GM18873 (cell line): ENCODE measurements at regions not wholly inside any gene's neighbourhood (a gene's known extent, or its start where the extent isn't known, plus 50 kb on each side); places are given as distances from the start of the nearest gene placed in this dataset.

Source experiments
- ATAC-seq: cut with Tn5 transposase; IDR thresholded peaks from one replicate; pipeline ENCODE4 v1.9.1; 2021; ENCODE audit warnings: mild to moderate bottlenecking, moderate library complexity, moderate number of reproducible peaks; ENCODE audit not compliant: unreplicated experiment, low FRiP score

DNA sequence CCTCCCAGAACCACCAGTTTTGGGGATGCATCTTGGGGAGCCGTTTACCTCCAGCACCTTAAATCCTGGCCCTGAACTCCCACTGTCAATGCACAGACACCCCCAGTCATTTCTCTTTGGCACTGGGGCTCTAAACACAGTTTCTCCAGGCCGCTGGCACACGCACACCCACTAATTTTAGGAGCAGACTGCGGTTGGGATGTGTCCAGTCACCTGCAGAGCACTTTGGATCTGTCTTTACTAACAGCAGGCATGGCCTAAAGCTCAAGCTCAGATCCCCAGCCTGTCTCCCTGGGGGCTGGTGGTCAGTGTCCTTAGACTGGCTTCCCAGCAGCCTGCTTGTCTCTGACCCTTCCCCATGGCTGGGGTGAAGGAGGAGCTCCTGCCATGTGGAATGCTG, 49.9 kb downstream of the SYNE3 start:
- no peak for ATAC-seq

DNA sequence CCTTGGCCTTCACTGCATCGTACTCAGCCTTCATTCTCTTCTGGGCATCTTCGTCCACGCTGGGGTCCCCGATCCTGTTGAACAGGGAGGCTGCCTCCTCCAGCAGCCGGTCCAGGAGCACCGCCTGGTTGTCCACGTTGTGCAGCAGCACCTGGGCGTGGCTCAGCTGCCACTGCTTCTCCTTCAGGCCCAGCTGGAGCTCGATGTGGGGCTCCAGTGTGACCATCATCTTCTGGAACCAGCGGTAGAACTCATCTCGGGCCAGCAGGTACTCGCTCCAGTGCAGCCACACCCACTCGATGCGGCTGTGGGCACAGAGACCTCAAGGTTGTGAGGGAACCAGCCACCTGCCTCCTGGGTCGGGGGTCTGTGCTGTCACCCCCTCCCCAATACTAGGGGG, 50.5 kb downstream of the SYNE3 start:
- ATAC-seq, result no peak

DNA sequence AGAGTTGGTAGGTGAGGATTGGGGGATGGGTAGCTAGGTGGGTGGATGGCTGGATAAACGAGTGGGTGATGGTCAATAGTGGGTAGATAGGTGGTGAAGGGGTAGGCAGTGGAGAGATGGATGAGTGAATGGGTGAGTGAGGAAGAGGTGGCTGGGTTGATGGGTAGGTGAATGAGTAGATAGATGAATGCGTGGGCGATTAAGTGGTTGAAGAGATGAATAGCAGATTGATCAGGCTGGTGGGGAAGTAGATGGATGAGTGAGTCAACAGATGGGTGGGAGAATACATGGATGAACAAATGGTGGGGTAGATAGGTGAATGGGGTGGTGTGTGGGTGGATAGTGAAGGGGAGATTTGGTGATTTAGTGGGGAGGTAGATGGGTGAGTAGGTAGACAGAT, 51.1 kb downstream of the SYNE3 start:
- no peak for ATAC-seq

DNA sequence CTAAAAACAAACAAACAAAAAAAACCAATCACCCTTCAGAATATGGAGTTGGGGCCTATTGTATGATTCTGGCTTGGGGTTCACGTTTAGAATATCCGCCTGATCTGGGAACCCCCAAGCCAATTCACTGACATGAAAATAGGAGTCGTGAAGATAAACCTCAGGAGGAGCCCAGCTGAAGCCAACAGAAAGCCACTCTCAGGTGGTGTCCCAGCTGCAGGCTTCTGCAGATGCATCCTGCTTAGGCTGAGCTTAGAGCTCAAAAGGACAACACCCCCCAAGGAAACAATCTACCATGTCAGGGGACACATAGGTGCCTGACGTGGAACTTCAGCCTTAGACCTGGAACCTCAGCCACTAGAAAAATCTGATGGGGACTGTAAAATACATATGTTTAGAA, 51.9 kb downstream of the SYNE3 start:
- ATAC-seq, result no peak

DNA sequence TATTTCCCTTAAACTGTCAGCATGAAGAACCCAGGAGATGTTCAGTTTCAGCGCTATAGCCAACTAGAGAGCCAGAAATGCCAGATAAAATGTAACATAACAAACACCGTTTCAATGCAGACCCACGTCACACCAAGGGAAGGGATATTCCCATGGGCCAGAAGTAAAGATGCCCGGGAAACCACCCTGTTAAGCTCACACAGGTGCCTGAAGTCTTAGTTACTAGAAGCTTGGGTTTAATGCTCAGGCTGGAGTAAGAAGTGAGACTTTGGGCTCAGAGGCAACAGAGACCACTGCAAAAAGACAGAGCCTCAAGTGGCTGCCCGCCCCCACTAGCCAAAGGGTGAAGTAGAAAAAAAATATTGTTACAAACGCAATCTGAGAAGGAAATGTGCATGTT, 52.3 kb downstream of the SYNE3 start:
- ATAC-seq, result no peak

DNA sequence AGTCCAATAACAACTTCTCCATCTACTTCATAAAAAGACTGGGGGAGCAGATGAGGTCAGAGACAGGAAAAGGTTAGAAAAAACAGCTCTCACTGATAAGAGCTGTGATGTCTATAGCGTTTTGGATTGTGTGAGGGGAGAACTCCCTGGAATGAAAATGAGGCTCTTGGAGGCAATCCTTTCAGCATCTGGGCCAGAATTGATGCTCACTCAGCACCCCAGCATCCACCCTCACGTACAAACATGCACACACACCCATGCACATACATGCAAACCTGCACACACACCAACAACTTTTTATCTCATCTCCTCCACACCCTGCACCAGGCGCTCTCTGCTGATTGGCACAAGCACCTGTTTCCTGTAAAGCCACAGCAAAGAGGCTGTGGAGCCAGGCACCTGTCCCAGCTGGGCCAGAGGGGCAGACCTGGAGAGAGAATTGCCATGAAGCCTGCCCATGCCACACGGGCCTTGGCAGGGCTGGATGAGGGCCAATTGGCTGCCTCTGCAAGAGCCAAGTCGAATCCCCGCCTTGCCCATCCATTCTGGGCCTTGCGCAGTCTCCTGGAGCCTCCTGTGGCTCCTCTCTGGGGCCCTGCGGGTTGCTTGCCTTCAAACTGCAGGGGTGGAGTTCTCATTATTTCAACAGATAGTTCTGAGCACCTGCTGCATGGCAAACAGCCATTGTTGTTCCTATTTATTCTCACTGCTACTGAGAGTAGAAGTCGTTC, 53.1 kb downstream of the SYNE3 start:
- ATAC-seq, result no peak

DNA sequence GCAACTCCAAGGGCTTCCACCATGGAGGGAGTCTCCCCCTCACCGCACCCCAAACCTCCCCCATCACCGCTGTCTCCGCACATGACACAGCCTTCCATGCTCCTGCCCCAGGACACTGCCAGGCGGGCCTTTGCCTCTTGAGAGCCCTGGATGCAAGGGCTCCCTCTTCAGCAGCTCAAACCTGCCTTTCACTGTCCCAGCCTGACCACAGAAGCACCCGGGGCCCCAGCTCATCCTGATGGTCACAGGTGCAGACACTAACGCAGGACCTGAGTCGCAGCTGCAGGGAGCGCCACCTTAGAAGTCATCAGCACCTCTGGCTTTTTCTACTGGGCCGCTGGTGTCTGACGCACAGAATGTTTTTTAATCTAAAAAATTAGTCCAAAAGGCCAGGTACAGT, 54.0 kb downstream of the SYNE3 start:
- ATAC-seq, result no peak

DNA sequence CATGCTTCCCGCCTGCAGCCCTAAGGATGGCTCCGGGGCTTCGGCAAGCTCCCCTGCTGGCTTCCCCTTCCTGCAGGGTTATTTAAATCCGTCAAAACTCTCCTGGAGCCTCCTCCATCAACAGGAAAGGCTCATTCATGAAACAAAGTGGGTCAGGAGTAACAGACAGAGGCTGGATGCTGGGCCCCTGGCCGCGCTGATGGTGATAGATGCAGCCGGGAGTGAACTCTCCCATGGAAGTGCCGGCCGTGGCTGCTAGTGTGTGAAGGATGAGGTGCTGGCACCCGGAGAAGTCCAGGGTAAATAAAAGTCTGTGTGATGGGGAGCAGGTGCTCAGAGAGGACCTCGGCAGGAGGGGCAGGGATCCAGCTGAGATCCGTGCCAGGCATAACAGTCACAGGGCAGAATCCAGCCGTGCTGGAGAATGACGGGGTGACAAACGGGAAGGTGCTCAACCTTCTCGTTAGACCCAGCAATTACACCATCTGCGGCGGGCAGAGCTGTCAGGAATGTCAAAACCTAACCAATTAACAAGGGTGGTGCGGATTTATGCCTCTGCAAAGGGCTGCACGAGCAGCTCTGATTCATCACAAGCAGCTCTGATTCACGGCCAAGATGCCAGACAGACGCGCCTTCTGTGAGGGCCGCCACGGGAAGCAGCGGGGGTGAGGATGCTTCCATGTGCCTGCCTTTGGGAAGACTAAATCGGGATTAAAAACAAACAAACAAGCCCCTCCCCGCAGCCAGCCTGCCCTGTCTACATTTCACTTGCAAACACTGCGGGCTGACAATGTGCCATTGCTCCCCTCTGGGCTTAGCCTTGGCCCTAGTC, 55.6 kb downstream of the SYNE3 start:
- no peak for ATAC-seq

DNA sequence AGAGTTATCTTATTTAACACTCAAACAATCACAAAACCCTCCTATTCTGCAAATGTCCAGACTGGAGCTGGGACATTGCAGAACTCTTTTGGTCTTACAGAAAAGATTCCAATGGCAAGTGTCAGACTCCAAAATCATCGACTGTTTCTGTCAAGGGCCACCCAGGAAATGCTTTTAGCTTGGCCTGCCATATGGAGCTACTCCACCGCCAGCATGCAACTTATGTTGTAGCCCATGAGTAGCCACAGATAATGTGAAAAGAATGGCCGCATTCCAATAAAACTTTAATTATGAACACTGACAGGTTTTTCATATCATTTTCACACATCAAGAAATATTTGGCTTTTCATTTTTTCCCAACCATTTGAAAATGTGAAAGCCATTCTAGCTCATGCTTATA, 57.5 kb downstream of the SYNE3 start:
- ATAC-seq, result no peak

DNA sequence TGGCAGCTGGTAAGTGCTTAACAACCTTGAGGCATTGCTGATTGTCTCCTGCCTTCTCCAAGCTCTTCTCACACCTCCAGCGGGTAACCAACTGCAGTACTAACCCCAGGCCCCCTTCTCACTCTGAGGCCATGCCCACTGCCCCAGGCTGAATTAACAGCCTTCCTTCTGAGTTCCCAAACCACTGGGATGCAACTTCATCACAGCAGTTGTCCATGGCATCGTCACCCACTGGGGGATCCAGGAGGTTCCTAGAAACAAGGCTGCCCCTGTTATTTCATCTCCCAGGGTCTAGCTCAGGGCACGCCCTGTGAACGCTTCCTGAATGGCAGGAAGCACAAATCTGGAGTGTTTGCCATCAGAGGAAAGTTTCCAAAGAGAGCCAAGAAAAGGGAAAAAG, 58.0 kb downstream of the SYNE3 start:
- no peak for ATAC-seq

DNA sequence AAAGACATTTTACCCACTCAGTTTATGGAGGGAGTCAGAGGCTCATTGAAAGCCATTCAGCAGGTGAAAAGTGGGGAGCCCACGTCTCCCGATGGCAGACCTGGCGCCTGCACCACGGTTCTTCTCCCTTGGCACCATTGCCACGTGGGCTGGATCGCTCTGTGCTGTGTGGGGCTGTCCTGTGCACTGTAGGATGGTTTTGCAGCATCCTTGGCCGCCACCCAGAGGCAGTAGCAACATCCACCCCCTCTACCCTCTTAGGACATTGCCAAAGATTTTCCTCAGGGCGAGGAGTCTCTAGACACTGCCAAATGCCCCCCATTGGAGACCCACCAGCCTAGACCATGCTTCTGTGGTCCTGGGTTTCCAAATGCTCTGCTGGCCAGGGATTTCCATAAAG, 60.2 kb downstream of the SYNE3 start:
- no peak for ATAC-seq

DNA sequence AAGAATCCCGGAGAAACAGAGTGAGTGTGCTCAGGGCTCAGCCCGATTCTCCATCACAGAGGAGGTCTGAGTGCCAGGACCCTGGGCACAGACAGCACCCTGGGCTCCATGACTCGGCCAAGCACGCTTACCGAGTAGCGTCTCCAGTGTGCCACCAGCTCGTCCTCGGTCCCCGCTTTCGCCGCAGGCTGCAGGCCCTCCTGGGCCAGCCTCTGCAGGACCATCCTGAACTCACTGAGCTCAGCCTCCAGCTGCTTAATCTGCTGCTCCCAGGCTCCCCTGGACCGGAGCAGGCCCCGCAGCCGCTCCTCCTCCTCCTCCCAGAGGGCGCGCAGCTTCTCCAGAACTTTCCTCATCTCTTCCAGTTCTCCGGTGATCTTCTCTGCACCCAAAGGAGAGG, 61.2 kb downstream of the SYNE3 start:
- no peak for ATAC-seq

DNA sequence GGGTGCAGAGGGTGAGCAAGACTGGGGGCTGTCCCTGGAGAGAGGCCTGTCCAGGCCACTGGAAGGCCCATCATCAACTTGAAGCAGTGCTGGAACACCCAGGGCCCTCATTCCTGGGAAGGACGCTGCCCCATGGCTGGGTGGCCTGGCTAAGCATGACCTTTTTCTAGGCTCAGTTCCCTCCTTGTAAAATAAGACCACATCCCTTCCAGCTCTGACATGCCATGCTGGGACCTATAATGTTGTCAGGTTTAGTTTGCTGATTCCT, 62.8 kb downstream of the SYNE3 start:
- ATAC-seq, result no peak

DNA sequence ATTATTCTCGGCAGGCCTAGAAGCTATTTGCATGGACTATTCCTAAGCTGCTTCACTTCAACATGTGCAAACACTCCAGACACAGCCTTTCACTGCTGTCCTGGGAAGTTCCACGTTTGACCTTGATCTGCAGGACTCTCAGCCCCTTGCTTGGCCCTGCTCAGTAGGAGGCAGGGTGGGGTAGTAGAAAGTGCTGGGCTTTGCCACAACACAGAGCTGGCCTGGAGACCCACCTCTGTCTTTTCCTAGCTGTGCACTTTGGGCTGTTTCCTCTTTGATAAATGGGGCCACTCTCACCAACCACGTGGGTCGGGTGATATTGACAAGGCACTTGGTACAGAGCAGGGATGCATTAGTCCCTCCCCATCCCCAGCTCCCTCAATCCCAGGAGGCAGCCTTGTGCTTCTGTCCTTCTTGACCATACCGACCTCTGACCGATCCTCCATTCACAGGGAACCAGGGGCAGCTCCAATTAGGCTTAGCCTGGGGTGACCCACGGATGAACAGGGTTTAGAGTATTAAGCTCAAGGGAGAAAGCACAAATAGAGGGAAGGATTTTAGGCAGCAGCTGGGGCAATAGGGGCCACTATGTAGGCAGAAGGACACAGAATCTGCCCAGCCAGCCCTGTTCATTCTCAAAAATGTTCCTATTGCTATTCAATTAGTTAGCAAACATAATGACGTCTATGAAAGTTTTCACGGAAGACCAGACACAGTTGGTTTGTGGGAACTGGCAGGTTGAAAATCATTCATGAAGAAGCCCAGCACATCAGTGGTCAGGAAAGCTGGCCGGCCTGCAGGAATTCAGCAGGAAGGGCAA, 63.3 kb downstream of the SYNE3 start:
- ATAC-seq, result no peak

DNA sequence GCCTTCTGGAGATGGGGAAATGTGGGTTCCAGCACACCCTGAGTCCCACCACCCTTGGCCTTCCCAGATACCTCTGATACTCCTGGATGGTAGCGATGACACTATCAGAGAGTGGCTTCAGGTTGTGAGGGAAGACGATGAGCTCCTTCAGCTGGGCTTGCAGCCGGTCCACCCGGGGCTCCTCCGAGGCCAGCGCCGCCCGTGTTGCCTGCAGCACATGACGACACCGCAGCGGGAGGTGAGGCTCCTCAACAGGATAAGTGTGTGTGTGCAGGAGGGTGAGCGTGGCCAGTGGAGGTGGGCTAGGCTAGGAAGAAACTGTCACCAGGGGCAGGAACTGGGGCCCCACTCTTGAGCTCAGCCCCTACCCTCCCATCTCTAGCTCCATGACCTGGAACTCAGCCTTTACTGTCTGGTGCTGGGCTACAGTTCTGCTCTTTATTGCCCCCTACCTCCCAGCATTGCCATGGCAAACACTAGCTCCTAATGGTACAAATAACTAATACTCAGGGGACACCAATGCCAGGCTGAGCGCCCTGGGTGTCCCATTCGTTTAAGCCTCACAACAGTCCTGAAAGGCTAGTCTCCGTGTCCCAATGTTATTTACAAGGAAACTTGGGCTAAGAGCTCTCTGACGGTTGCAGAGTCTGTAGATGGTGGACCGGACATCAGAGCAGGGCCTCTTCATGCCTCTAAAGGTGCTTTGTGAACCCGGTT, 64.1 kb downstream of the SYNE3 start:
- ATAC-seq, result no peak

DNA sequence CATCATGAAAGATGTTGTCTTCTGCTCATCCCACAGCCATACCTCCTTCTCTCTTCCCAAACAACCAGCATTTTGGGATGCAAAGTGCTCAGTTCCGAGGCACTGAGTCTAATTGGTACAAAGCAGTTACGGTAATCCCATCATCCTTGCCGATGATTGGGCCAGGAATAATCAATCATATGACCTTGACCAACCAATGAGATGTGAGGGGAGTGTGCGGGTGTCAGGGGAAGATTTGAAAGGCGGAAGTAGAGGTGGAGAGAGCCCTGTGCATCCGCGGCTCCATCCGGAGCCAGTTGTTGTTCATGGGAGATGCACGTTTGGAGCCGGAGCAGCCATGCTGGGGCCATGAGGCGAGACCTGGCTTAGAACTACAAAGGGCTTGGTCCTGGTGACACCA, 67.3 kb downstream of the SYNE3 start:
- no peak for ATAC-seq

DNA sequence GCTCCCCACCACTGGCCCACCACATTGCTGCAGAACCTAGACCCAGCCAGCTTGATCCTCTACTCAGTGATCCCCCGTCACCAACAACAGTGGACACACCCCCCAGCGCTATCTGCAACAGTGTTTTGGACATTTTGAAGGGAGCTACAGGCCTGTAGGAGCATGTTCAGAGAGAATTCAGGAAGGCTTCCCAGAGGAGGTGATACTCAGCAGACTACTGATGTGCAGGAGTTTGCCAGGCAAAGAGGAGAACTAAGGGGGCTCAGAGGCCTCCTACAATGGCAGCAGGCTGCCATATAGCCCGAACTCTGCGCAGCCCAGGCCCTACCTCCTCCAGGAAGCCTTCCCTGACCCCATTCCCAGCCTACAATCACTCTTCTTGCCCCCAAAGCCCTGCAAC, 70.0 kb downstream of the SYNE3 start:
- no peak for ATAC-seq

DNA sequence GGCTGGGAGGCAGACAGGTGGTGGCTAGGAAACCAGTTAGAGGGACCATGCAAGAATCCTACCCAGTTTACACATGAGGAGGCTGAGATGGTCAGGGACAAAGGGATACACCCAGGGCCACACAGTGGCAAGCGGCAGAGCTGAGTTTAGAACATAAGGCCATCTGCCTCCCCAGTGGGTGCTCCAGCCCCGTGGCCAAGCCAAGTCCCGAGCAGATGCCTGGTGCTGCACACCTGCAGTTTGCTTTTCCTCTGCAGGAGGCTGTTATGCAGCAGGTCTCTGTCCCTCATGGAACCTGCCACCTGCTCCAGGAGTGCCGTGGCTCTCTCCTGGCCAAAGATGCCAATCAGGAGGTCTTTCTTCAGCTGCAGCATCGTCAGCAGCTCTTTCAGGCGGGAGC, 70.8 kb downstream of the SYNE3 start:
- no peak for ATAC-seq

DNA sequence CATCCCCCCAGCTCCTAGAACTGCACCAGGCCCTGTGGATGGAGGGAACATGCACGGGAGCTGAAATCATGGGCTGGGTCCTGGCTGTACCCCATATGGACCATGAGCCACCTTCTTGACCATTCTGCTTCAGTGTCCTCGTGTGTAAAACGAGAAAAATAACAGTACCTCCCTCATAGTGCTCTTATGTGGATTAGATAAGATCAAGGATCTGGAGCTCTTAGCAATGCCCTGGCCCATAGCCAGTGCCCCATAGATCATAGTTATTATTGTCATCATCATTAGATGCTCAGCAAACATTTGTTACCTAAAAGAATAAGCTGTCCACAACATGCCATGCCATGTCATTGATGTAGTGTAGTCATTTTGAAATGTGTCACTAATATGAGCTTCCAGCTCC, 71.3 kb downstream of the SYNE3 start:
- no peak for ATAC-seq

DNA sequence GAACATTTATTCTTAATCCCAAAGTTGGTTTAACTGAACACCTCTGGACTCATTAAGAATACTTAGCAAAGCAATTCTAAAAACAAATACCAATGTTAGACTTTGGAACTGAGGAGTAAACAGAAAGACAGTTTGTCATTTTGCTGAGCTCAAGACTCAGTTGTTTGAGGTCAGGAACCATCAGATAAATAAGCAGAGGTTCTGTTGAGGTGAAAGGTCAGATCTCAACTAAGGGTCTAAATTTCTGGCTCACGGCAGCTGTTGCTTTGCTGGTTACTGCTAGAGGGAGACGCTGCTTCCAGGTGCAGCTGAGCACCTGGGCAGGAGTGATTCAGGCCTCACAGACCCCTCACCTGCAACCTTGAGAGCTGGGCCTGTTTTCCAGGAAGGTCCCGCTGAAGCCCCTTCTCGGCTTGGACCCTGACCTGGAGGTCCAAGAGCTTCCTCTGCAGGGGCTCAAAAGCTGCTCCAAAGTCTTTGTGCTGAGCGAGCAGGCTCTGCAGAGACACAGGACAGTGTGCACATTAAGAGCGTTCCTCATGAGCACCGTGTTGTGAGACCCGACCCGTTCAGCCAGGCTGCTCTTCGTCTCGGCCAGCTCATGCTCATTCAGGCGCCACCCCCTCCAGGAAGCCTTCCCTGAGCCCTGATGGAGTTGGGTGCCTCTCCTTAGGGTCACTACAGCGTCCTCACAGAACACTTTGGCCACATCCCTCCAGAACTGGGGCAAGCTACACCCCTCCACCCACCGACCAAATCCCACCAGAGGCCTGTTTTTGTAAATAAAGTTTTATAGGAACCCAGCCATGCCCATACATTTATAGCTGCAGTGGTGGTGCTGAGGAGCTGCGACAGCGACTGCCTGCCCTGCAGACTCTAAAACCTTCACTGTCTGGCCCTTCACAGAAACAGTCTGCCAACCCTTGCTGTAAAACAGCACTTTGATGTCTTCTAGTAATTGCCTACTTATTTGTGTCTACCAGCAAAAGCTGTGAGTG, 72.0 kb downstream of the SYNE3 start:
- no peak for ATAC-seq
